Esophagus muscularis mucosa (tissue), 3 donors: ENCODE measurements at regions not wholly inside any gene's neighbourhood (a gene's known extent, or its start where the extent isn't known, plus 50 kb on each side); places are given as distances from the start of the nearest gene placed in this dataset.

Source experiments
- CTCF ChIP-seq, 3 experiments: fragments of 200-600 bp in 2 of 3; fragments of 450-650 bp in 1 of 3; sonication (generic) in 2 of 3; IDR thresholded peaks; one replicate each; pipeline ENCODE4 v1.5.1; 2017 to 2019; ENCODE audit warnings: antibody characterized with exemption in 3 of 3, mild to moderate bottlenecking in 2 of 3, moderate library complexity in 1 of 3
- POLR2A ChIP-seq: fragments of 450-650 bp; IDR thresholded peaks from one replicate; pipeline ENCODE4 v1.6.1; 2017; ENCODE audit warnings: antibody characterized with exemption, moderate library complexity, mild to moderate bottlenecking, low read depth
- POLR2AphosphoS5 ChIP-seq, 2 donors: sonication (generic); formaldehyde crosslinking; IDR thresholded peaks; one replicate each; pipeline ENCODE4 v1.6.1; 2017; ENCODE audit warnings: antibody characterized with exemption in 2 of 2

- TF ChIP-seq CTCF (IDR thresholded peaks at IDR 0.05) (no peak), POLR2A (no peak), POLR2AphosphoS5 (IDR thresholded peaks at IDR 0.05) (no peak)
These were observed 395.0 kb upstream of the CDH2 start for GRCh38 chr18:28571929-28572328.
